Calu3 (cell line): ENCODE measurements at regions not wholly inside any gene's neighbourhood (a gene's known extent, or its start where the extent isn't known, plus 50 kb on each side); places are given as distances from the start of the nearest gene placed in this dataset.

Source experiments
- BruUV-seq: library from RNA; stranded (reverse); fragments of 400-500 nt; replicated peaks from 2 replicates; lab custom pipeline; 2021; lab: Mats Ljungman, UMichigan
- CTCF ChIA-PET: fragments of 300-600 bp; sonication (Branson Sonifier 250); formaldehyde crosslinking; loops from one replicate; lab custom pipeline; 2022; ENCODE audit warnings: antibody characterized with exemption; lab: Charles Lee
- DNase-seq: peaks from one replicate; pipeline ENCODE4 v3.0.0; 2022
- H3K27ac Mint-ChIP-seq: one replicate; pipeline ENCODE4 v1.8.0; 2022; ENCODE audit warnings: mixed read lengths; ENCODE audit not compliant: unreplicated experiment
- H3K27me3 Mint-ChIP-seq: one replicate; pipeline ENCODE4 v1.8.0; 2022; ENCODE audit warnings: mixed read lengths; ENCODE audit not compliant: unreplicated experiment
- H3K36me3 Mint-ChIP-seq: one replicate; pipeline ENCODE4 v1.8.0; 2022; ENCODE audit warnings: mild to moderate bottlenecking, moderate library complexity, mixed read lengths; ENCODE audit not compliant: insufficient read depth, unreplicated experiment
- H3K4me1 Mint-ChIP-seq: one replicate; pipeline ENCODE4 v1.8.0; 2022; ENCODE audit warnings: mild to moderate bottlenecking, low read depth, mixed read lengths; ENCODE audit not compliant: unreplicated experiment
- H3K4me3 Mint-ChIP-seq: one replicate; pipeline ENCODE4 v1.8.0; 2022; ENCODE audit warnings: mild to moderate bottlenecking, low read depth, moderate library complexity, mixed read lengths; ENCODE audit not compliant: unreplicated experiment
- H3K9me3 Mint-ChIP-seq: one replicate; pipeline ENCODE4 v1.8.0; 2022; ENCODE audit warnings: low read depth, mixed read lengths; ENCODE audit not compliant: unreplicated experiment
- CTCF ChIP-seq: fragments of 200-600 bp; IDR thresholded peaks from one replicate; pipeline ENCODE4 v1.8.0; 2022; ENCODE audit warnings: antibody characterized with exemption; ENCODE audit not compliant: unreplicated experiment
- intact Hi-C: fragments of 100-400 bp; cut with micrococcal nuclease; formaldehyde crosslinking; loops from one replicate; pipeline ENCODE4 v1.10.0; 2022; ENCODE audit not compliant: unreplicated experiment

- no peak for TF ChIP-seq CTCF
- no peaks in the 10 kb centered on the region for H3K27me3 Mint-ChIP-seq
- no peak overlapping the region for H3K4me3 Mint-ChIP-seq
- H3K9me3 Mint-ChIP-seq: peaks cover 15% of the 10 kb centered on the region
- no peaks in the 10 kb centered on the region for H3K36me3 Mint-ChIP-seq
- H3K4me1 Mint-ChIP-seq: no peaks in the 10 kb centered on the region
- intact Hi-C loops: no loop called here
- no peak for DNase-seq
- CTCF ChIA-PET: no interaction called here
- BruUV-seq: no TSS peak
- H3K27ac Mint-ChIP-seq: no peak overlapping the region
Measured at GRCh38 chr16:60001523-60001922, 1267.4 kb upstream of the GOT2 start.

DNA sequence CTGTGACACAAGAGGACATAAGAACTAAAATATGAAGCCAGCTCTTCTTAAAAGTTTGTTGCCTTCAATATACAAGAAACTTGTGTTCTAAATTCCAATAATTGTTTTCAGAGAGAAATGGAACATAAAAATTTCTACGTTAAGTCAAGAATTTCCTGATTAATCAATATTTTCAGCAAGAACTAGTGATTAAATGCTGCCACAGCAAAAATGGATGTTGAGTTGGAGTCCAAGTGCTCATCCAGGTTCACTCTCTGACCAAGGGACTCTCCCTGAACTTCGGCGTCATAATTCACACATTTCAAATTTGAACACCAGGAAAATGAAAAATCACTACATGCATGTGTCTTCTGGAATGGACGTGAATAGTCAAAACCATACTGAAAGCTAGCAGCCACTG lies 1263.6 kb upstream of the GOT2 start:
- H3K36me3 Mint-ChIP-seq: no peaks in the 10 kb centered on the region
- DNase-seq: no peak
- CTCF ChIA-PET: interaction anchor here (0.6 kb wide), 1 partner anchor 12 kb away, joined by 3 read pairs; no protein-coding TSS in a partner anchor
- peaks cover 20% of the 10 kb centered on the region for H3K9me3 Mint-ChIP-seq
- intact Hi-C loops: no loop called here
- H3K4me1 Mint-ChIP-seq: no peaks in the 10 kb centered on the region
- no TSS peak for BruUV-seq
- no peak overlapping the region for H3K27ac Mint-ChIP-seq
- TF ChIP-seq CTCF: no peak
- H3K27me3 Mint-ChIP-seq: no peaks in the 10 kb centered on the region
- no peak overlapping the region for H3K4me3 Mint-ChIP-seq

DNA sequence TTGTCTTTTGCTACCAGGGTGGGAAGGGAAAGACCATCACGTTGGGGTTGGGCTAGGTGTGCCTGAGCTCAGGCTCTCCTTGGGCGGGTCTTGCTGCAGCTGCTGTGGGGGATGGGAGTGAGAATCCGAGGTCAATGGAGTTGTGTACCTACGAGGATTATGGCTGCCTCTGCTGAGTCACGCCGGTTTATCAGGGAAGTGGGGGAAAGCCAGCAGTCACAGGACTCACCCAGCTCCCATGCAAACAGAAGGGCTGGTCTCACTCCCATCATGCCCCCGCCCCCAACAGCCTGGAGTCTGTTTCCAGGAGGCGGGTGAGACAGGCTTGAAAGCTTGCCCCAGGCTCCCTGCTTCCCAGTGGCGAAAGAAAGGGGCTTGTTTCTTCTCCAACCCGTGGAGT lies 1259.0 kb upstream of the GOT2 start:
- no peaks in the 10 kb centered on the region for H3K36me3 Mint-ChIP-seq
- H3K27ac Mint-ChIP-seq: no peak overlapping the region
- TF ChIP-seq CTCF: no peak
- intact Hi-C loops: no loop called here
- peak; percentile 17 for DNase-seq
- CTCF ChIA-PET: no interaction called here
- H3K27me3 Mint-ChIP-seq: no peaks in the 10 kb centered on the region
- no TSS peak for BruUV-seq
- H3K9me3 Mint-ChIP-seq: peaks cover 20% of the 10 kb centered on the region
- H3K4me3 Mint-ChIP-seq: no peak overlapping the region
- no peaks in the 10 kb centered on the region for H3K4me1 Mint-ChIP-seq

DNA sequence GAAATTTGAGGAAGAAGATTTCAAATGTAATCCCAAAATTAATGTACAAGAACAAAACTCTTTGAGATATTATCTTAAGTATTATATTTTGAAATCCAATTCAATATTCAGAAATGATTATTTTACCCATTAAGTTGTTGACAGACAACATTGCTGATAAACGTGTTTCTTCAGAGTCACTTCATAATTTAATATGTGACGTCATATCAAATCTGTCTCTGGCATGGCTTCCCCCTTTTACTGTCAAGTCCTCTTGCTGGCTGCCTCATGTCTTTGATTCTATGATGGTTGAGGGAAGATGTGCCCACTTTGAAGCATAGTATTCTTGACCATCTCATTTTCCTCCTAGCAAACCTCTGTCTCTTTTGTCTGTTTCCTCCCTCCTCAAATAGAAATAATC lies 1257.1 kb upstream of the GOT2 start:
- Mint-ChIP-seq H3K27ac (no peak overlapping the region), H3K4me3 (no peak overlapping the region), H3K9me3 (peaks cover 23% of the 10 kb centered on the region), H3K27me3 (no peaks in the 10 kb centered on the region), H3K4me1 (no peaks in the 10 kb centered on the region), H3K36me3 (no peaks in the 10 kb centered on the region)
- BruUV-seq: no TSS peak
- intact Hi-C loops: no loop called here
- no peak for TF ChIP-seq CTCF
- CTCF ChIA-PET: no interaction called here
- DNase-seq: no peak
